Activated naive CD4-positive, alpha-beta T cell treated with anti-CD3 and anti-CD28 coated beads, Interleukin-2, amount 50 U/mL, for 72 hours (primary cell): ENCODE measurements at regions not wholly inside any gene's neighbourhood (a gene's known extent, or its start where the extent isn't known, plus 50 kb on each side); places are given as distances from the start of the nearest gene placed in this dataset.
A peak's percentile ranks its signal among the peaks of the same experiment; 100 is the strongest.
"Not testable (repeated sequence)": the region's sequence is repeated elsewhere in the genome, so short reads cannot be mapped to it uniquely, and the experiment has no call there.

ENCODE experiments used
- ATAC-seq, 2 donors: fragments of 150-1000 bp; cut with Tn5 transposase; 2 replicates each; pipeline ENCODE4 v1.10.0; 2021; ENCODE audit warnings: mild to moderate bottlenecking in 2 of 2, moderate library complexity in 2 of 2
- DNase-seq, 2 donors: peaks; one replicate each; pipeline ENCODE4 v3.0.0; 2021 to 2022; ENCODE audit warnings: low spot score in 2 of 2
- H3K27ac Mint-ChIP-seq, 2 donors: one replicate each; pipeline ENCODE4 v1.8.0; 2022; ENCODE audit warnings: mild to moderate bottlenecking in 2 of 2, mixed read lengths in 2 of 2
- H3K36me3 Mint-ChIP-seq, 2 donors: one replicate each; pipeline ENCODE4 v1.8.0; 2022; ENCODE audit warnings: mixed read lengths in 2 of 2
- H3K9me3 Mint-ChIP-seq, 2 donors: one replicate each; pipeline ENCODE4 v1.8.0; 2022; ENCODE audit warnings: mixed read lengths in 2 of 2

- no peak overlapping the region for H3K27ac Mint-ChIP-seq
These were observed 100.7 kb downstream of the SLC16A1 start for GRCh38 chr1:112855152-112855828.

DNA sequence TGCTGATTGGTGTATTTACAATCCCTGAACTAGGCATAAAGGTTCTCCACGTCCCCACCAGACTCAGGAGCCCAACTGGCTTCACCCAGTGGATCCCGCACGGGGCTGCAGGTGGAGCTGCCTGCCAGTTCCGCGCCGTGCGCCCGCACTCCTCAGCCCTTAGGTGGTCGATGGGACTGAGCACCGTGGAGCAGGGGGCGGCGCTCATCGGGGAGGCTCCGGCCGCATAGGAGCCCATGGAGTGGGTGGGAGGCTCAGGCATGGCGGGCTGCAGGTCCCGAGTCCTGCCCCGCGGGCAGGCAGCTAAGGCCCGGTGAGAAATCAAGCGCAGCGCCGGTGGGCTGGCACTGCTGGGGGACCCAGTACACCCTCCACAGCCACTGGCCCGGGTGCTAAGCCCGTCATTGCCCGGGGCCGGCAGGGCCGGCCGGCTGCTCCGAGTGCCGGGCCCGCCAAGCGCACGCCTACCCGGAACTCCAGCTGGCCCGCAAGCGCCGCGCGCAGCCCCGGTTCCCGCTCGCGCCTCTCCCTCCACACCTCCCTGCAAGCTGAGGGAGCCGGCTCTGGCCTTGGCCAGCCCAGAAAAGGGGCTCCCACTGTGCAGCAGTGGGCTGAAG lies 101.5 kb downstream of the SLC16A1 start:
- H3K36me3 Mint-ChIP-seq, DNase-seq, H3K27ac Mint-ChIP-seq, H3K9me3 Mint-ChIP-seq, ATAC-seq: not testable (repeated sequence)

More at GRCh38 chr1:112855152-112855828, 100.7 kb downstream of the SLC16A1 start:
- ATAC-seq (no peak), DNase-seq (no peak)
- Mint-ChIP-seq H3K36me3 (peaks cover 0 to 5% of the 10 kb centered on the region in 2 donors), H3K9me3 (no peaks in the 10 kb centered on the region)

DNA sequence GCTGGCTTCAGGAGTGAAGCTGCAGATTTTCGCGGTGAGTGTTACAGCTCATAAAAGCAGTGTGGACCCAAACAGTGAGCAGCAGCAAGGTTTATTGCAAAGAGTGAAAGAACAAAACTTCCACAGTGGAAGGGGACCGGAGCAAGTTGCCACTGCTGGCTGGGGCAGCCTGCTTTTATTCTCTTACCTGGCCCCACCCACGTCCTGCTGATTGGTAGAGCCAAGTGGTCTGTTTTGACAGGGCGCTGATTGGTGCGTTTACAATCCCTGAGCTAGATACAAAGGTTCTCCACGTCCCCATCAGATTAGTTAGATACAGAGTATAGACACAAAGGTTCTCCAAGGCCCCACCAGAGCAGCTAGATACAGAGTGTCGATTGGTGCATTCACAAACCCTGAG lies 102.1 kb downstream of the SLC16A1 start:
- ATAC-seq, H3K27ac Mint-ChIP-seq, H3K9me3 Mint-ChIP-seq, DNase-seq, H3K36me3 Mint-ChIP-seq: not testable (repeated sequence)

- no peak overlapping the region for H3K27ac Mint-ChIP-seq
- no peaks in the 10 kb centered on the region for H3K9me3 Mint-ChIP-seq
- DNase-seq (no peak), ATAC-seq (no peak)
- H3K36me3 Mint-ChIP-seq, result peaks cover 0 to 5% of the 10 kb centered on the region in 2 donors
These were observed 103.1 kb downstream of the SLC16A1 start for GRCh38 chr1:112852934-112853333.

DNA sequence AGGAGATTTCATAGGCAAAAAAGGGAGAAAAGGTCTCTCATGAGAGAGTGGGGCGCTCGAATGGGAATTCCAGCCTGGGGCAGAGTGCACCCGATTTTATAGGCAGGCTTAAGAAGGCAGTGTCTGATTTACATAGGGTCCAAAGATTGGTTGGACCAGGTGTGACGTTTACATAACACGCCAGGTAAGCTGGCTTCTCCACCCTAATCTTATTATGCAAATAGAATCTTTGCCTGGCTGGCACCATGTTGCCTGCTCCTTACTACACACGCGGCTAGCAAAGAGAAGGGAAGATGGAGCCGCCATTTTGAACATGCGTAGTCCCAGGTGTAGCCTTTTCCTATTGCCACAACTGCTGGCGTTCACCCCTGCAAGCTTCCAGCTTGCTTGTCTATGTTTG lies 103.7 kb downstream of the SLC16A1 start:
- no peak overlapping the region for H3K27ac Mint-ChIP-seq
- H3K9me3 Mint-ChIP-seq, result no peaks in the 10 kb centered on the region
- no peak for ATAC-seq
- peaks cover 0 to 5% of the 10 kb centered on the region in 2 donors for H3K36me3 Mint-ChIP-seq
- no peak for DNase-seq

GRCh38 chr1:112850034-112850757 lies 105.8 kb downstream of the SLC16A1 start:
- DNase-seq, result no peak
- Mint-ChIP-seq H3K27ac (no peak overlapping the region), H3K36me3 (peaks cover 0 to 1% of the 10 kb centered on the region in 2 donors), H3K9me3 (no peaks in the 10 kb centered on the region)
- ATAC-seq, result no peak

GRCh38 chr1:112849425-112850033 lies 106.5 kb downstream of the SLC16A1 start:
- peak in 1 of 2 donors; percentile 40 for ATAC-seq
- Mint-ChIP-seq H3K9me3 (no peaks in the 10 kb centered on the region), H3K27ac (no peak overlapping the region), H3K36me3 (no peaks in the 10 kb centered on the region)
- peak in 1 of 2 donors; percentile 11 for DNase-seq

DNA sequence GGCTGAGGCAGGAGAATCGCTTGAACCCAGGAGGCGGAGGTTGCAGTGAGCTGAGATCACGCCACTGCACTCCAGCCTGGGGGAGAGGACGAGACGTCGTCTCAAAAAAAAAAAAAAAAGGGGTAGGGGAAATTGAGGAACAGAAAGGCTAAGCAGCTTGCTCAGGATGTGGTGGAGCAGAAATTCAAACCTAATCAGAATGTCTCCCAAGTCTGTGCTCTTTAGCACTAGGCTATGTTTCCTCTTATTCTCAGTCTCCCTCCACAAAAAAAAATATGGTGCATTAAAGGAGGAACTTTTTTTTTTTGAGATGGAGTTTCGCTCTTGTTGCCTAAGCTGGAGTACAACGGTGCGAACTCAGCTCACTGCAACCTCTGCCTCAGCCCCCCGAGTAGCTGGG lies 114.2 kb downstream of the SLC16A1 start:
- ATAC-seq (no peak), DNase-seq (no peak)
- no peak overlapping the region for H3K27ac Mint-ChIP-seq
- H3K36me3 Mint-ChIP-seq, result no peaks in the 10 kb centered on the region
- no peaks in the 10 kb centered on the region for H3K9me3 Mint-ChIP-seq

DNA sequence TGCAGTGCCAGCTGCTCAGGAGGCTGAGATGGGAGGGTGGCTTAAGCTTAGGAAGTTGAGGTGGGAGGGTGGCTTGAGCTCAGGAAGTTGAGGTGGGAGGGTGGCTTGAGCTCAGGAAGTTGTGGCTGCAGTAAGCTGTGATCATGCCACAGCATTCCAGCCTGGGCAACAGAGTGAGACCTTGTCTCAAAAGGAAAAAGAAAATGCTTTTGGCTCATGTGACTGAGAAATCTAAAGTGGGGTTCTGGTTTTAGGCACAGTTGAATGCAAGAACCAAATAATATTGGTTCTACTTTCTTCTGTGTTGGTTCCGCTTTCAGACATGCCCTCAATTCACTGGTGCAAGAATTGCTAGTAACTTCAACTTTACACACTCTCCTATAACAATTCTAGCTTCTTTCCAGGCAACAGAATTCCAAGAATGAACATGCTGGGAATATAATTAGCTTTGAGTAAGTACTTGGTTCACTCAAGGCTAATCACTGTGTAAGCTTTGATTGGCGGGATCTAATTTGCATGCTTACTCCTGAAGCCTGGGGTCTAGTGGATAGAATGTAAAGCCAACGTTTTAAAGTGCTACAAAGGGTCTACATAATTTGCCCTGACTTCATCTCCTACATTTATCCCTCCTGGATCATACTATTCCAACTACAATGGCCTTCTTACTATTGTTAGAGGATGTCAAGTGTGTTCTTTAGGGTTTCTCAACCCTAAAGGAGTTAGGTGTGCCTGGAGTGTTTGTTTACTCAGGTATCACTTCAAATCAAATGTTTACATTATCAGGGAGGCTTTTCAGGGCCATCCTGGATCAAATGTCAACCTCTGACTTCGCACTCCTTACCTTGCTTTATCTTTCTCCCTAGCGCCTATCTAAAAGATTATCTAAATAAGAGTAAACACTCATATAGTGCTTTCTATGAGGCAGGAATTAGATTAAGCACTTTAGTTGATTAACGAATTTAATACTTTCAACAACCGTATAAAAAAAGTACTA lies 115.1 kb downstream of the SLC16A1 start:
- ATAC-seq, result peak in 1 of 2 donors; percentile 76
- no peak for DNase-seq

GRCh38 chr1:112836642-112837041 lies 119.4 kb downstream of the SLC16A1 start:
- no peaks in the 10 kb centered on the region for H3K9me3 Mint-ChIP-seq
- no peak for ATAC-seq

More for the DNA sequence above, 115.1 kb downstream of the SLC16A1 start:
- Mint-ChIP-seq H3K27ac (no peak overlapping the region), H3K9me3 (no peaks in the 10 kb centered on the region), H3K36me3 (no peaks in the 10 kb centered on the region)

GRCh38 chr1:112833806-112834205 lies 118.7 kb upstream of the PPM1J start:
- Mint-ChIP-seq H3K27ac (no peak overlapping the region), H3K36me3 (no peaks in the 10 kb centered on the region), H3K9me3 (no peaks in the 10 kb centered on the region)
- ATAC-seq (no peak), DNase-seq (no peak)

More at GRCh38 chr1:112836642-112837041, 119.4 kb downstream of the SLC16A1 start:
- Mint-ChIP-seq H3K27ac (no peak overlapping the region), H3K36me3 (no peaks in the 10 kb centered on the region)
- no peak for DNase-seq

- not testable (repeated sequence) for DNase-seq, H3K27ac Mint-ChIP-seq, ATAC-seq, H3K9me3 Mint-ChIP-seq, H3K36me3 Mint-ChIP-seq
These were observed 117.1 kb upstream of the PPM1J start for GRCh38 chr1:112832259-112832658.

DNA sequence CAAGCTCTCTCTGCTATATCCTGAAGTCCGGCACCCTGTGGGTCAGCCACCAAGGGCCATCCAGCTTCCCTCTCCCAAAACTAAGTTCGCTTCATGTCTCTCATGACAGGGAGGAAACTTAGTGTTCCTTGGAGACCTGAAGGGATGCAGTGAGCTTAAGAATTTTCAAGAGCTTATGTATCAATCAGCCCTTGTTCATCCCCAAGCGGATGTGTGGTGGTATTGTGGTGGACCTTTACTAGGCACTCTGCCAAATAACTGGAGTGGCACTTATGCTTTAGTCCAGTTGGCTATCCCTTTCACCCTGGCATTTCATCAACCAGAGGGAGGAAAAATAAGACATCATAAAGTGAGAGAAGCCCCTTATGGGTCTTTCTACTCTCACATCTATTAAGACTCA lies 114.6 kb upstream of the PPM1J start:
- H3K36me3 Mint-ChIP-seq, H3K9me3 Mint-ChIP-seq, ATAC-seq, H3K27ac Mint-ChIP-seq, DNase-seq: not testable (repeated sequence)

DNA sequence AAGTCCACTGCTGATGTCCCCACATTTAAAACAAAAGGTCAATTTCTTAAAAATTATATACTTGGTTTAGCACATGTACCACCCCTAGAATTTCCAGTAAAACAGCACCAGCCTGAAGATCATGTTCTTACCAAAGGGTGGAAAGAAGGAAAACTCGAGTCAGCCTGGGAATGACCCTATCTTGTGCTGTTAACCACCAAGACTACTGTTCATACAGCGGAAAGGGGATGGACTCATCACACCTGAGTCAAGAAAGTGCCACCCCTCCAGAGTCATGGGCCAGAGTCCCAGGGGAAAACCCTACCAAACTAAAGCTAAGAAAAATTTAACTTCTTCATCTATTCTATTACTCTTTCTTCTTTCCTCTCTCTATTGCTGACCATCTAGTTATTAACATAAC lies 113.6 kb upstream of the PPM1J start:
- Mint-ChIP-seq H3K36me3 (peaks cover 0 to 5% of the 10 kb centered on the region in 2 donors), H3K9me3 (peaks cover 0 to 4% of the 10 kb centered on the region in 2 donors), H3K27ac (no peak overlapping the region)
- DNase-seq, result no peak
- peak in 1 of 2 donors; percentile 62 for ATAC-seq

DNA sequence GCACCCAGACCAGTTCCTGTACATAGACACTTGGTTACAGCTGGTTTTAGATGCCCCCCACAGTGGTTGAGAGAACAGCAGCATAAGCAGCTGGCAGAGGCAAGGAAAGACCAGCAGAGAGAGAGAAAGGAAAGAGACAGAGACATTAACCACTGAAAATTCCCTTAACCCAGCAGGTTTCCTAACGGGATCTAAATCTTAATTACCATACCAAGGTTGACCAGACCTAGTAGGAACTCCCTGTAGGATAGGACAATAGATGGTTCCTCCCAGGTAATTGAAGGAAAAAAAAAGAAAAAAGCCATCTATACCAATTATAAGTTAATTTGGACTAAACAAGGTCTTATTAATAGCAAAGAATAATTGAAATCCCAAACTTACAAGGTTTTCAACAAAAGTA lies 112.3 kb upstream of the PPM1J start:
- not testable (repeated sequence) for DNase-seq, H3K27ac Mint-ChIP-seq, H3K9me3 Mint-ChIP-seq, ATAC-seq, H3K36me3 Mint-ChIP-seq
